Mesenteric fat pad (tissue), 1 donor: ENCODE measurements at regions not wholly inside any gene's neighbourhood (a gene's known extent, or its start where the extent isn't known, plus 50 kb on each side); places are given as distances from the start of the nearest gene placed in this dataset.

Experiments used
- DNase-seq: peaks from one replicate; pipeline ENCODE4 v3.0.0-alpha.2; 2020; ENCODE audit warnings: low spot score
- donor health status: DM: yes; HTN: yes; CAD: no.

GRCh38 chr6:54633601-54634000 lies 213.0 kb upstream of the FAM83B start:
- no peak for DNase-seq

GRCh38 chr6:54640911-54641310 lies 205.7 kb upstream of the FAM83B start:
- DNase-seq, result no peak

- DNase-seq, result no peak
Observed at GRCh38 chr6:54646069-54646950, 200.3 kb upstream of the FAM83B start.

- no peak for DNase-seq
Observed at GRCh38 chr6:54646951-54647664, 199.5 kb upstream of the FAM83B start.

GRCh38 chr6:54654381-54654780 lies 192.2 kb upstream of the FAM83B start:
- DNase-seq, result no peak

GRCh38 chr6:54655162-54655561 lies 191.4 kb upstream of the FAM83B start:
- DNase-seq, result no peak

GRCh38 chr6:54665278-54665677 lies 181.3 kb upstream of the FAM83B start:
- no peak for DNase-seq

- no peak for DNase-seq
Observed at GRCh38 chr6:54680531-54680930, 166.0 kb upstream of the FAM83B start.

- DNase-seq, result no peak
Observed at GRCh38 chr6:54681267-54681666, 165.3 kb upstream of the FAM83B start.

- no peak for DNase-seq
Observed at GRCh38 chr6:54681987-54682386, 164.6 kb upstream of the FAM83B start.

GRCh38 chr6:54689620-54690019 lies 157.0 kb upstream of the FAM83B start:
- no peak for DNase-seq

GRCh38 chr6:54690596-54690995 lies 156.0 kb upstream of the FAM83B start:
- DNase-seq, result no peak

- no peak for DNase-seq
Observed at GRCh38 chr6:54694928-54695532, 151.5 kb upstream of the FAM83B start.

GRCh38 chr6:54695815-54696214 lies 150.8 kb upstream of the FAM83B start:
- DNase-seq, result no peak

- no peak for DNase-seq
Observed at GRCh38 chr6:54697424-54697823, 149.1 kb upstream of the FAM83B start.

GRCh38 chr6:54698974-54699373 lies 147.6 kb upstream of the FAM83B start:
- DNase-seq, result no peak

GRCh38 chr6:54700158-54700557 lies 146.4 kb upstream of the FAM83B start:
- DNase-seq, result no peak

GRCh38 chr6:54702772-54703171 lies 143.8 kb upstream of the FAM83B start:
- DNase-seq, result no peak

- no peak for DNase-seq
Observed at GRCh38 chr6:54706391-54706790, 140.2 kb upstream of the FAM83B start.

- DNase-seq, result no peak
Observed at GRCh38 chr6:54706844-54707605, 139.5 kb upstream of the FAM83B start.

GRCh38 chr6:54710456-54710855 lies 136.1 kb upstream of the FAM83B start:
- DNase-seq, result no peak
